CD4-positive, alpha-beta T cell (primary cell): ENCODE measurements at regions not wholly inside any gene's neighbourhood (a gene's known extent, or its start where the extent isn't known, plus 50 kb on each side); places are given as distances from the start of the nearest gene placed in this dataset.

Experiments
- ATAC-seq: fragments of 200-7000 bp; cut with Tn5 transposase; one replicate; pipeline ENCODE4 v1.10.0; 2022; ENCODE audit warnings: mild to moderate bottlenecking; ENCODE audit not compliant: poor library complexity
- CTCF ChIA-PET: fragments of 350-600 bp; sonication (Branson Sonifier 250); formaldehyde crosslinking; loops from one replicate; lab custom pipeline; 2021; ENCODE audit warnings: antibody characterized with exemption, inconsistent platforms; lab: Charles Lee
- POLR2A ChIA-PET: fragments of 350-600 bp; sonication (Branson Sonifier 250); formaldehyde crosslinking; loops from one replicate; lab custom pipeline; 2021; ENCODE audit warnings: antibody characterized with exemption, inconsistent platforms; lab: Charles Lee
- DNase-seq, 14 experiments: peaks; one replicate each; pipeline ENCODE4 v3.0.0-alpha.2; 2013 to 2020; ENCODE audit warnings: mixed read lengths in 2 of 14
- H3K27ac ChIP-seq, 2 donors: one replicate each; pipeline versions ENCODE4 v1.5.1 to v1.7.0; 2013; ENCODE audit warnings: low read length in 2 of 2, low read depth in 1 of 2, mild to moderate bottlenecking in 1 of 2
- H3K27me3 ChIP-seq, 2 experiments: 1 replicate in 1 of 2; 2 replicates in 1 of 2; pipeline versions ENCODE4 v1.6.1 to v1.7.0; 2013; ENCODE audit warnings: low read length in 2 of 2, control low read depth in 1 of 2, mild to moderate bottlenecking in 1 of 2, moderate library complexity in 1 of 2; ENCODE audit not compliant: insufficient read depth in 2 of 2, control insufficient read depth in 1 of 2
- H3K36me3 ChIP-seq: one replicate; pipeline ENCODE4 v1.6.1; 2013; ENCODE audit warnings: low read length, control low read depth; ENCODE audit not compliant: insufficient read depth
- H3K4me1 ChIP-seq: one replicate; pipeline ENCODE4 v1.6.1; 2013; ENCODE audit warnings: low read length, control low read depth; ENCODE audit not compliant: insufficient read depth
- H3K4me3 ChIP-seq: one replicate; pipeline ENCODE4 v1.5.1; 2013; ENCODE audit warnings: mild to moderate bottlenecking, low read length, moderate library complexity
- H3K9me3 ChIP-seq, 2 experiments: 1 replicate in 1 of 2; 2 replicates in 1 of 2; pipeline versions ENCODE4 v1.6.1 to v1.7.0; 2013; ENCODE audit warnings: low read length in 2 of 2, mild to moderate bottlenecking in 2 of 2, control low read depth in 1 of 2, moderate library complexity in 1 of 2; ENCODE audit not compliant: control insufficient read depth in 1 of 2, insufficient read depth in 1 of 2
- H3K27ac Mint-ChIP-seq: one replicate; pipeline ENCODE4 v1.8.0; 2020; ENCODE audit warnings: mixed read lengths
- H3K27me3 Mint-ChIP-seq: one replicate; pipeline ENCODE4 v1.8.0; 2021; ENCODE audit warnings: mixed read lengths
- H3K36me3 Mint-ChIP-seq: one replicate; pipeline ENCODE4 v1.8.0; 2021; ENCODE audit warnings: low read depth, mixed read lengths
- H3K4me1 Mint-ChIP-seq: one replicate; pipeline ENCODE4 v1.8.0; 2021; ENCODE audit warnings: low read depth, mixed read lengths
- H3K4me3 Mint-ChIP-seq: one replicate; pipeline ENCODE4 v1.8.0; 2020; ENCODE audit warnings: mild to moderate bottlenecking, mixed read lengths
- H3K9me3 Mint-ChIP-seq: one replicate; pipeline ENCODE4 v1.8.0; 2020; ENCODE audit warnings: mixed read lengths
- CTCF ChIP-seq: fragments of 200-600 bp; IDR thresholded peaks from one replicate; pipeline ENCODE4 v1.8.0; 2022; ENCODE audit warnings: antibody characterized with exemption, mild to moderate bottlenecking
- intact Hi-C, 2 experiments: fragments of 100-400 bp; cut with DNase I in 1 of 2; cut with micrococcal nuclease in 1 of 2; formaldehyde crosslinking; loops; one replicate each; pipeline versions ENCODE4 v1.15.1 to v1.9.0; 2023 to 2025; cut with DNase I, micrococcal nuclease

GRCh38 chr6:141107591-141108160, 1025.0 kb upstream of the GJE1 start:
- ChIA-PET POLR2A (no interaction called here), CTCF (no interaction called here)
- H3K27ac ChIP-seq: no peak overlapping the region
- DNase-seq (no peak), ATAC-seq (no peak)
- no peaks in the 10 kb centered on the region for H3K9me3 Mint-ChIP-seq
- H3K9me3 ChIP-seq: no peaks in the 10 kb centered on the region
- TF ChIP-seq CTCF: no peak
- no peak overlapping the region for H3K4me3 Mint-ChIP-seq
- H3K27me3 ChIP-seq: no peaks in the 10 kb centered on the region
- H3K36me3 Mint-ChIP-seq: no peaks in the 10 kb centered on the region
- H3K4me3 ChIP-seq: no peak overlapping the region
- no peaks in the 10 kb centered on the region for H3K27me3 Mint-ChIP-seq
- no peaks in the 10 kb centered on the region for H3K36me3 ChIP-seq
- H3K4me1 ChIP-seq: no peaks in the 10 kb centered on the region
- intact Hi-C loops: no loop called here
- H3K4me1 Mint-ChIP-seq: no peaks in the 10 kb centered on the region
- H3K27ac Mint-ChIP-seq: no peak overlapping the region

DNA sequence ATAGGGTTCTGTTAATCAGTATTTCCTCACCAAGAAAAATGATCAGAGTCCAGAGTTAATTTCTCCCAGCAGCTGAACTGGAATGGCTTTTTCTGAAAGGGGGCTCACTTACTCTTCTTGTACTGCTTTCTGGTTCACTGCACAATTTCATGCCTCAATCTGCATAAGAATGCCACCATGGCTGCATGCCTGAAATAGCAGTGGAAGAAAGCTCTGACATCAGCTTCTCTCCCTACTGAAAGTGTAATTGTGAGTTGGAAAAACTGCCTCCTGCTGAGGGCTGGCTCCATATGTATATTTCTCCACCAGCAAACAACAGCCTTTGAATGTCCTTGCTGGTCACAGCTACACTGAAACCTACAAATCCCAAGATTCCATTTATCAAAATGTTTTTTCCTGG, 1027.2 kb upstream of the GJE1 start:
- Histone ChIP-seq H3K4me3 (no peak overlapping the region), H3K27me3 (peaks cover 0 to 2% of the 10 kb centered on the region in 2 experiments), H3K36me3 (no peaks in the 10 kb centered on the region), H3K4me1 (no peaks in the 10 kb centered on the region), H3K27ac (no peak overlapping the region), H3K9me3 (no peaks in the 10 kb centered on the region)
- ChIA-PET POLR2A (no interaction called here), CTCF (no interaction called here)
- Mint-ChIP-seq H3K9me3 (no peaks in the 10 kb centered on the region), H3K4me3 (no peak overlapping the region), H3K27me3 (no peaks in the 10 kb centered on the region), H3K36me3 (no peaks in the 10 kb centered on the region), H3K4me1 (no peaks in the 10 kb centered on the region), H3K27ac (no peak overlapping the region)
- TF ChIP-seq CTCF: no peak
- ATAC-seq (no peak), DNase-seq (no peak)
- intact Hi-C loops: no loop called here

DNA sequence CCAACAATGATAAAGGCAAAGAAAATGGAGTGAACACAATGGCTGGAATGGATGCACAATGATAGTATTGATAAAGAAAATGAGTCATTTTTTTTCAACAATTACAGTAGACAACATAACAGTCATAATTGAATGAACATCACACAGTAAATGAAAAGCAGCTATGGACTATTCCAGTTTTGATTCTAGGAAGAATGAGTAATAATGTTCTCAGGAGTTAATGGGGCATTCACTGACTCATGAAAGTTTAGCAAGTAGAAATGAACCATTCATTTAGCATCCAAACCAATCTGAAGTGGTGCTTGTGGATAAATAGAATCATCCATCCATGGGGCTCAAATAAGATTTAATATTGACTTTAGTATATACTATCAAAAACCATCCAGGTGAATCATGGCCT, 1029.5 kb upstream of the GJE1 start:
- Histone ChIP-seq H3K9me3 (no peaks in the 10 kb centered on the region), H3K4me1 (no peaks in the 10 kb centered on the region), H3K27ac (no peak overlapping the region), H3K4me3 (no peak overlapping the region), H3K36me3 (no peaks in the 10 kb centered on the region), H3K27me3 (peaks cover 0 to 2% of the 10 kb centered on the region in 2 experiments)
- no peak for TF ChIP-seq CTCF
- H3K27ac Mint-ChIP-seq: no peak overlapping the region
- no peaks in the 10 kb centered on the region for H3K9me3 Mint-ChIP-seq
- ChIA-PET CTCF (no interaction called here), POLR2A (no interaction called here)
- peaks cover 8% of the 10 kb centered on the region for H3K27me3 Mint-ChIP-seq
- ATAC-seq (no peak), DNase-seq (no peak)
- intact Hi-C loops: no loop called here
- no peaks in the 10 kb centered on the region for H3K36me3 Mint-ChIP-seq
- no peak overlapping the region for H3K4me3 Mint-ChIP-seq
- no peaks in the 10 kb centered on the region for H3K4me1 Mint-ChIP-seq
